GM23248 (cell line): ENCODE measurements at regions not wholly inside any gene's neighbourhood (a gene's known extent, or its start where the extent isn't known, plus 50 kb on each side); places are given as distances from the start of the nearest gene placed in this dataset.

Source experiments
- DNase-seq: peaks from one replicate; pipeline ENCODE4 v3.0.0-alpha.2; 2015
- H2AFZ ChIP-seq: fragments of 200-600 bp; sonication (generic); 2 replicates; pipeline ENCODE4 v1.6.1; 2016; ENCODE audit warnings: antibody characterized with exemption
- H3F3A ChIP-seq: fragments of 200-600 bp; sonication (generic); 2 replicates; pipeline ENCODE4 v1.6.1; 2016; ENCODE audit warnings: mild to moderate bottlenecking, antibody characterized with exemption, mixed run types; ENCODE audit not compliant: insufficient read depth
- H3K27ac ChIP-seq: fragments of 200-600 bp; sonication (generic); 2 replicates; pipeline ENCODE4 v1.5.1; 2016; ENCODE audit warnings: mild to moderate bottlenecking
- H3K27me3 ChIP-seq: fragments of 200-600 bp; sonication (generic); replicated peaks from 2 replicates; pipeline ENCODE4 v1.6.1; 2016; ENCODE audit warnings: mild to moderate bottlenecking; ENCODE audit not compliant: insufficient read depth
- H3K36me3 ChIP-seq: fragments of 200-600 bp; sonication (generic); 2 replicates; pipeline ENCODE4 v1.6.1; 2016; ENCODE audit warnings: low read depth, mild to moderate bottlenecking
- H3K4me1 ChIP-seq: fragments of 200-600 bp; sonication (generic); 2 replicates; pipeline ENCODE4 v1.6.1; 2016; ENCODE audit warnings: mild to moderate bottlenecking; ENCODE audit not compliant: insufficient read depth
- H3K4me2 ChIP-seq: fragments of 200-600 bp; sonication (generic); one replicate; pipeline ENCODE4 v1.6.1; 2016; ENCODE audit warnings: mild to moderate bottlenecking; ENCODE audit not compliant: unreplicated experiment
- H3K4me3 ChIP-seq: fragments of 200-600 bp; sonication (generic); 2 replicates; pipeline ENCODE4 v1.5.1; 2016; ENCODE audit warnings: mild to moderate bottlenecking
- H3K79me2 ChIP-seq: fragments of 200-600 bp; sonication (generic); 2 replicates; pipeline ENCODE4 v1.6.1; 2016; ENCODE audit warnings: mild to moderate bottlenecking; ENCODE audit not compliant: insufficient read depth
- H3K9ac ChIP-seq: fragments of 200-600 bp; sonication (generic); 2 replicates; pipeline ENCODE4 v1.6.1; 2016; ENCODE audit warnings: mild to moderate bottlenecking
- H3K9me2 ChIP-seq: fragments of 200-600 bp; sonication (generic); 2 replicates; pipeline ENCODE4 v1.6.1; 2016; ENCODE audit warnings: mixed run types, mild to moderate bottlenecking, moderate library complexity; ENCODE audit not compliant: insufficient read depth
- H3K9me3 ChIP-seq: fragments of 200-600 bp; sonication (generic); one replicate; pipeline ENCODE4 v1.6.1; 2017; ENCODE audit warnings: low read depth
- H4K20me1 ChIP-seq: fragments of 200-600 bp; sonication (generic); 2 replicates; pipeline ENCODE4 v1.6.0; 2016; ENCODE audit not compliant: insufficient read depth
- EZH2 ChIP-seq: fragments of 200-600 bp; sonication (generic); IDR thresholded peaks from 2 replicates; pipeline ENCODE4 v1.6.1; 2018; ENCODE audit warnings: antibody characterized with exemption, mild to moderate bottlenecking; ENCODE audit not compliant: insufficient read depth, poor library complexity, severe bottlenecking
- EZH2phosphoT487 ChIP-seq: fragments of 200-600 bp; sonication (generic); IDR thresholded peaks from 2 replicates; pipeline ENCODE4 v1.6.1; 2018; ENCODE audit warnings: antibody characterized with exemption, moderate library complexity, mild to moderate bottlenecking, low read depth; ENCODE audit not compliant: insufficient read depth
- WGBS, 2 experiments: methylation state at CpG; one replicate each; pipeline ENCODE4 v1.1.6; 2015 to 2017; ENCODE audit warnings: low lambda C conversion rate in 2 of 2, low coverage in 1 of 2; ENCODE audit errors: missing lambda C conversion rate in 2 of 2; 5-methylcytosine and 5-hydroxymethylcytosine counted together
- in situ Hi-C: fragments of 300-500 bp; cut with MboI; formaldehyde crosslinking; loops from 2 replicates; pipeline ENCODE4 v1.15.0; 2020

- 53 to 67% methylated on average over 1 of the region's 1 CpG for WGBS, 2 experiments
- H3K4me1 ChIP-seq: no peaks in the 10 kb centered on the region
- H4K20me1 ChIP-seq: no peaks in the 10 kb centered on the region
- H3K36me3 ChIP-seq: no peaks in the 10 kb centered on the region
- H2AFZ ChIP-seq: no peak overlapping the region
- no peaks in the 10 kb centered on the region for H3K9me2 ChIP-seq
- no peak overlapping the region for H3K4me3 ChIP-seq
- DNase-seq: no peak
- TF ChIP-seq EZH2phosphoT487: no peak
- TF ChIP-seq EZH2: no peak
- no peak overlapping the region for H3K4me2 ChIP-seq
- no peaks in the 10 kb centered on the region for H3K79me2 ChIP-seq
- H3K9me3 ChIP-seq: no peaks in the 10 kb centered on the region
- H3K27ac ChIP-seq: no peak overlapping the region
- no peaks in the 10 kb centered on the region for H3F3A ChIP-seq
- no peak overlapping the region for H3K9ac ChIP-seq
- no peaks in the 10 kb centered on the region for H3K27me3 ChIP-seq
- in situ Hi-C loops: no loop called here
Measured at GRCh38 chr1:82503822-82504221, 703.1 kb downstream of the ADGRL2 start.

- in situ Hi-C loops: no loop called here
- H3F3A ChIP-seq: no peaks in the 10 kb centered on the region
Measured at GRCh38 chr1:82499022-82499421, 698.3 kb downstream of the ADGRL2 start.

GRCh38 chr1:82494117-82494516 is 693.4 kb downstream of the ADGRL2 start:
- H3K4me3 ChIP-seq: no peak overlapping the region
- DNase-seq: no peak
- no peak overlapping the region for H3K27ac ChIP-seq
- no peaks in the 10 kb centered on the region for H3K36me3 ChIP-seq
- H3K9me3 ChIP-seq: no peaks in the 10 kb centered on the region
- no peaks in the 10 kb centered on the region for H4K20me1 ChIP-seq
- TF ChIP-seq EZH2 (no peak), EZH2phosphoT487 (no peak)
- H3K9me2 ChIP-seq: no peaks in the 10 kb centered on the region
- no peak overlapping the region for H3K9ac ChIP-seq
- H3K4me2 ChIP-seq: no peak overlapping the region
- H3K27me3 ChIP-seq: no peaks in the 10 kb centered on the region
- in situ Hi-C loops: no loop called here
- no peaks in the 10 kb centered on the region for H3K4me1 ChIP-seq
- WGBS, 2 experiments: 38 to 47% methylated on average over 3 of the region's 3 CpGs
- no peak overlapping the region for H2AFZ ChIP-seq
- no peaks in the 10 kb centered on the region for H3F3A ChIP-seq
- no peaks in the 10 kb centered on the region for H3K79me2 ChIP-seq

More at GRCh38 chr1:82499022-82499421, 698.3 kb downstream of the ADGRL2 start:
- H3K9ac ChIP-seq: no peak overlapping the region
- no peaks in the 10 kb centered on the region for H3K9me3 ChIP-seq
- H3K4me1 ChIP-seq: no peaks in the 10 kb centered on the region
- no peak overlapping the region for H3K27ac ChIP-seq
- H3K4me2 ChIP-seq: no peak overlapping the region
- no peaks in the 10 kb centered on the region for H4K20me1 ChIP-seq
- DNase-seq: no peak
- H3K79me2 ChIP-seq: no peaks in the 10 kb centered on the region
- no peaks in the 10 kb centered on the region for H3K9me2 ChIP-seq
- no peaks in the 10 kb centered on the region for H3K36me3 ChIP-seq
- no peak overlapping the region for H3K4me3 ChIP-seq
- TF ChIP-seq EZH2phosphoT487 (no peak), EZH2 (no peak)
- H3K27me3 ChIP-seq: no peaks in the 10 kb centered on the region
- no peak overlapping the region for H2AFZ ChIP-seq

- Histone ChIP-seq H4K20me1 (no peaks in the 10 kb centered on the region), H3K27ac (no peak overlapping the region), H3K36me3 (no peaks in the 10 kb centered on the region), H3K27me3 (no peaks in the 10 kb centered on the region), H3K9me3 (no peaks in the 10 kb centered on the region), H3K79me2 (no peaks in the 10 kb centered on the region), H2AFZ (no peak overlapping the region), H3K9me2 (no peaks in the 10 kb centered on the region), H3K4me3 (no peak overlapping the region), H3K9ac (no peak overlapping the region), H3K4me1 (no peaks in the 10 kb centered on the region), H3K4me2 (no peak overlapping the region), H3F3A (no peaks in the 10 kb centered on the region)
- WGBS, 2 experiments: 45 to 46% methylated on average over 2 of the region's 2 CpGs
- no peak for TF ChIP-seq EZH2
- TF ChIP-seq EZH2phosphoT487: no peak
- in situ Hi-C loops: no loop called here
- DNase-seq: no peak
Measured at GRCh38 chr1:82492159-82492558, 691.4 kb downstream of the ADGRL2 start.

GRCh38 chr1:82491301-82492048 is 690.7 kb downstream of the ADGRL2 start:
- no peaks in the 10 kb centered on the region for H3K36me3 ChIP-seq

More at GRCh38 chr1:82491301-82492048, 690.7 kb downstream of the ADGRL2 start:
- in situ Hi-C loops: no loop called here
- no peak overlapping the region for H3K4me2 ChIP-seq
- H2AFZ ChIP-seq: no peak overlapping the region
- H3K9me2 ChIP-seq: no peaks in the 10 kb centered on the region
- 5 to 9% methylated on average over 2 of the region's 2 CpGs for WGBS, 2 experiments
- H3K9me3 ChIP-seq: no peaks in the 10 kb centered on the region
- H3K27me3 ChIP-seq: no peaks in the 10 kb centered on the region
- H3K27ac ChIP-seq: no peak overlapping the region
- H3K4me1 ChIP-seq: no peaks in the 10 kb centered on the region
- no peak for TF ChIP-seq EZH2
- TF ChIP-seq EZH2phosphoT487: no peak
- H4K20me1 ChIP-seq: no peaks in the 10 kb centered on the region
- H3K4me3 ChIP-seq: no peak overlapping the region
- DNase-seq: peak; percentile 5
- no peaks in the 10 kb centered on the region for H3F3A ChIP-seq
- H3K9ac ChIP-seq: no peak overlapping the region
- no peaks in the 10 kb centered on the region for H3K79me2 ChIP-seq
